ENCODE measurements at regions not wholly inside any gene's neighbourhood (a gene's known extent, or its start where the extent isn't known, plus 50 kb on each side); places are given as distances from the start of the nearest gene placed in this dataset.

- no peak for TF ChIP-seq SP1 (IDR thresholded peaks at IDR 0.05; ENCODE audit: low read depth)
These were observed 141.4 kb upstream of the NMUR2 start (continued) for GRCh38 chr5:152546493-152546892.

GRCh38 chr5:152547202-152547601 is 142.1 kb upstream of the NMUR2 start:
- ChIA-PET POLR2A (no interaction called here), CTCF (no interaction called here)
- DNase-seq (ENCODE audit: low read depth, low spot score), result no peak

More at GRCh38 chr5:152547202-152547601, 142.1 kb upstream of the NMUR2 start:
- H3K9me2 ChIP-seq (ENCODE audit: insufficient read depth), result no peaks in the 10 kb centered on the region
- no peaks in the 10 kb centered on the region for H3K36me3 ChIP-seq (ENCODE audit: control insufficient read depth in 1 of 2, insufficient read depth in 2 of 2, low read length in 2 of 2)
- no peak overlapping the region for H2AFZ ChIP-seq (ENCODE audit: low read depth, low read length, poor library complexity, severe bottlenecking)
- RAD21 ChIA-PET (ENCODE audit: low non-redundant PET in 1 of 2, low total read pairs in 2 of 2, uncharacterized antibody in 2 of 2, unreplicated experiment in 2 of 2), result no interaction called here
- H3K9me3 ChIP-seq (ENCODE audit: control insufficient read depth in 1 of 2, insufficient read depth in 1 of 2, low read depth in 1 of 2, low read length in 2 of 2), result no peaks in the 10 kb centered on the region
- no TSS peak for BruUV-seq (replicated peaks)
- no peak overlapping the region for H3K4me3 ChIP-seq (replicated peaks in 1 of 2; ENCODE audit: low read depth in 1 of 2, low read length in 2 of 2)
- no peak overlapping the region for H3K9ac ChIP-seq (ENCODE audit: low read length)
- no peak overlapping the region for H3K27ac ChIP-seq (ENCODE audit: low read depth, low read length)
- intact Hi-C loops (cut with micrococcal nuclease), result no loop called here
- H3K4me1 ChIP-seq (ENCODE audit: control insufficient read depth in 1 of 2, insufficient read depth in 2 of 2, low read length in 2 of 2), result no peaks in the 10 kb centered on the region
- ATAC-seq, result no peak
- H3K27me3 ChIP-seq (ENCODE audit: insufficient read depth, low read length), result no peaks in the 10 kb centered on the region
- no peak overlapping the region for H3K4me2 ChIP-seq (ENCODE audit: low read length)
- H3K79me2 ChIP-seq (ENCODE audit: insufficient read depth, low read length), result no peaks in the 10 kb centered on the region
- no peak for TF ChIP-seq REST (IDR thresholded peaks at IDR 0.05; ENCODE audit: low read depth)
- no peak for TF ChIP-seq FOSL1 (IDR thresholded peaks at IDR 0.05; ENCODE audit: low read depth)
- TF ChIP-seq CEBPB (IDR thresholded peaks at IDR 0.05; ENCODE audit: low read depth), result no peak
- TF ChIP-seq POLR2AphosphoS5 (IDR thresholded peaks at IDR 0.05; ENCODE audit: low read depth, low read length), result no peak
- no peak for TF ChIP-seq POLR2A (IDR thresholded peaks at IDR 0.05; ENCODE audit: borderline replicate concordance, extremely low read depth, insufficient read depth, insufficient read length)
- TF ChIP-seq SP1 (IDR thresholded peaks at IDR 0.05; ENCODE audit: low read depth), result no peak
- no peaks in the 10 kb centered on the region for H4K20me1 ChIP-seq (ENCODE audit: insufficient read depth)
